ENCODE measurements at regions not wholly inside any gene's neighbourhood (a gene's known extent, or its start where the extent isn't known, plus 50 kb on each side); places are given as distances from the start of the nearest gene placed in this dataset.

DNA sequence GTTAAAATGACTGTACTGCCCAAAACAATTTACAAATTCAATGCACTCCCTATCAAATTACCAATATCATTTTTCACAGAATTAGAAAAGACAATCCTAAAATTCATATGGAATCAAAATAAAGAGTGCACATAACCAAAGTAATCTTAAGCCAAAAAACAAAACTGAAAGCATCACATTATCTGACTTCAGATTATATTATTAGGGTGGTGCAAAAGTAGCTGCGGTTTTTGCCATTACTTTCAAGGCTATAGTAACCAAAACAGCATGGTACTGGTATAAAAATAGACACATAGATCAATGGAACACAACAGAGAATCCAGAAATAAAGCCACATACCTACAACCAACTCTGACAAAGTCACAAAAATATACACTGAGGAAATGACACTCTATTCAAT lies 396.6 kb downstream of the EIPR1 start:
- Mint-ChIP-seq H3K27me3 (peaks cover 9% of the 10 kb centered on the region), H3K27ac (no peak overlapping the region), H3K4me3 (no peak overlapping the region), H3K9me3 (no peaks in the 10 kb centered on the region), H3K4me1 (no peaks in the 10 kb centered on the region), H3K36me3 (peaks cover 2% of the 10 kb centered on the region)

DNA sequence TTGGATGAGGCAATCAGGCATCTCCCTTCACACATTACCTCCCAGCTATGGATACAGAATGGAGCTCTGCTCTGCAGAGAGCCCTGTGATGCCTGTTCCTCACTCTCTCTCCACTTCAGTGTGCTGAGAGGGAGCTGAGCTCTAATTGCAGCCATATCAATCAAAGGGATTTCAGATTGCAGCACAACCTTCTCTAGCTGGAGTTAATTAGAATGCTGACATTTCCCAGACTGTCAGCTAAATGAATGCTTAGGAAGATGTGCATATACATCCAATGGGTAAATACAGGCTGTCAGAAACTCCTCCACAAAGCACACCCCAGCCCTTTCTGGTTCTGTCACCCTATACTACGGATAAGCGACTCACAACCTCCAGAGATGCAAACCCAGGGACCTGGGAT lies 402.6 kb downstream of the EIPR1 start:
- Mint-ChIP-seq H3K4me3 (no peak overlapping the region), H3K4me1 (no peaks in the 10 kb centered on the region), H3K36me3 (no peaks in the 10 kb centered on the region), H3K9me3 (no peaks in the 10 kb centered on the region), H3K27ac (no peak overlapping the region), H3K27me3 (peaks cover 18% of the 10 kb centered on the region)

GRCh38 chr2:2960441-2961133 lies 417.0 kb downstream of the EIPR1 start:
- no peaks in the 10 kb centered on the region for H3K27me3 Mint-ChIP-seq
- H3K9me3 Mint-ChIP-seq: no peaks in the 10 kb centered on the region
- no peak overlapping the region for H3K27ac Mint-ChIP-seq

DNA sequence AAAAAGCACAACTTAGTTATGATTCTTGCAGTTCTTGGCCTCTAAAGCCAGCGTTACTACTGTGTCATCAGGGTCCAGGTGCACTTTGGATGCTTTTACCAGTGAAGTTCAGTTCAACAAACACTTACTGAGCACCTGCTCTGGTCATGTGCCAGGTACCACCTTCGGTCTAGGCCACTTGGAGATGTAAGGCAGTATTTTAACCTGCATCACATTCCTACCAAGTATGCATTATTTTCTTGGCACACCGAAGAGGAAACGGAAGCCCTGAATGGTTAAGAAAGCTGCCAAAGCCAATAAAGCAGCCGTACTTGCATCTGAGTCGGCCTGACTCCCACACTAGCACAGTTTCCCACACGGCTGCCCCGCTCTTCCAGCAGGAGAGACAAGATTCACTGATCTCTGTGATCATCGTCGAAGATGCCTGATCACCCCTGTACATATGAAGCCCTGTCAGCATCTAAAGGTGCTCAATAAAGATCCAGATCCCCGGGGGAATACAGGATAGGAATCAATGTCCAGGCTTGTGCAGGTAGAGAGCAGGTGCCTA lies 427.1 kb downstream of the EIPR1 start:
- Mint-ChIP-seq H3K27ac (no peak overlapping the region), H3K36me3 (no peaks in the 10 kb centered on the region), H3K4me3 (no peak overlapping the region), H3K27me3 (no peaks in the 10 kb centered on the region), H3K4me1 (no peaks in the 10 kb centered on the region), H3K9me3 (peaks cover 2% of the 10 kb centered on the region)

More at GRCh38 chr2:2960441-2961133, 417.0 kb downstream of the EIPR1 start:
- H3K4me1 Mint-ChIP-seq: no peaks in the 10 kb centered on the region
- no peaks in the 10 kb centered on the region for H3K36me3 Mint-ChIP-seq
- H3K4me3 Mint-ChIP-seq: no peak overlapping the region

DNA sequence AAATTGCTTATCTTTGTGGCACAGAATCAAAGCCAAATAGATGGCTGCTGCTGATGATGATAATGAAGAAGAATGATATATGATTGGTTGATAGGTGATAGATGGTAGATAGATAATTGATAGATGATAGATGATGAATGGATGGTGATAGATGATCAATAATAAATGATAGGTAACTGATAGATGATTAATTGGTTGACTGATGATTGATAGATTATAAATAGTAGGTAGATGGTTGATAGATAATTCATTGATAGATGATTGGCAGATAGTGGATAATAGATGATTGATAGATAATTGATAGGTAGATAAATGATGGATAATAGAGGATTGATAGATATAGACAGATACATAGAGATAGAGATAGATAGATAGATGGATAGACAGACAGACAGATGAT lies 430.2 kb downstream of the EIPR1 start:
- Mint-ChIP-seq H3K27ac (no peak overlapping the region), H3K36me3 (peaks cover 2% of the 10 kb centered on the region), H3K27me3 (no peaks in the 10 kb centered on the region), H3K4me1 (no peaks in the 10 kb centered on the region), H3K9me3 (peaks cover 16% of the 10 kb centered on the region), H3K4me3 (no peak overlapping the region)

DNA sequence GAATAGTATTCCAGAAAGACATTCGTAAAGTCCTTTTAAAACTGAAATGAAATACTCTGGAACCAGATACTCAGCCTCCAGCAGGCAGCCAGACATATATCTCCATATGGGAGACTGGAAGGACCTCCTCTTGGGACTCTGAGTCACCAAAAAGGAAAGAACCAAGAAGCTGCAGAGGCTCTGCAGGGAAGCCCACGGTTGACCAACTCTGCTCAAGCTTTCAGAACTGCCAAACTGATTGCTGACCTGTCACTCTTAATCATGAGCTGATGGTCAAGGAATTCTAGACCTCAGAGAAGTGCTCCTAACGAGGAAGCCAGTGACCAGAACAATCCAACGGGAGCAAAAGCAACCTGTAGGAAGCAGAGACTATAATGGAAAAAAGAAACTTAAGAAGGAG lies 434.7 kb downstream of the EIPR1 start:
- peaks cover 2% of the 10 kb centered on the region for H3K36me3 Mint-ChIP-seq
- no peak overlapping the region for H3K4me3 Mint-ChIP-seq
- peaks cover 16% of the 10 kb centered on the region for H3K9me3 Mint-ChIP-seq
- no peaks in the 10 kb centered on the region for H3K4me1 Mint-ChIP-seq
- H3K27me3 Mint-ChIP-seq: peaks cover 6% of the 10 kb centered on the region
- no peak overlapping the region for H3K27ac Mint-ChIP-seq

GRCh38 chr2:2942225-2942624 lies 435.4 kb downstream of the EIPR1 start:
- Mint-ChIP-seq H3K27me3 (peaks cover 6% of the 10 kb centered on the region), H3K9me3 (peaks cover 16% of the 10 kb centered on the region), H3K4me3 (no peak overlapping the region)

DNA sequence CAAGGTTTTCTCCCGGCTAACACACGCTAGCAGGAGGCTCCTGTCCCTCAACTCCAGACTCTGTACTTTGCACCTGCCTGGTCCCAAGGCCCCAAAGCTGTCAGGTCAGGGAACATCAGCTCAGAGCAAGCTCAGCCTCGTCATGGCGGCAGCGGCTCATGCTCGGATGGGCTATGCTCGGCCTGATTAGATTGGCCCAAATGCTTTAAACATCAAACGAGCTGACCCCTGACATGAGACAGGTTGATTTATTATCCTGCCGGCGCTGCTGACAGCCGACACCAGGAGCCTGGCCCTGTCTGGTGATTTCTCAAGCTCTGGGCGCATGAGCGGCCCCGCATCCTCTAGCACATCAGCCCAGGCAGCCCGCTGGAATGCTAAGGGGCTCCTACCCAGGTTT lies 436.4 kb downstream of the EIPR1 start:
- Mint-ChIP-seq H3K27me3 (peaks cover 6% of the 10 kb centered on the region), H3K9me3 (peaks cover 16% of the 10 kb centered on the region), H3K4me3 (no peak overlapping the region), H3K27ac (no peak overlapping the region), H3K4me1 (no peaks in the 10 kb centered on the region), H3K36me3 (peaks cover 2% of the 10 kb centered on the region)

More at GRCh38 chr2:2942225-2942624, 435.4 kb downstream of the EIPR1 start:
- peaks cover 2% of the 10 kb centered on the region for H3K36me3 Mint-ChIP-seq
- no peaks in the 10 kb centered on the region for H3K4me1 Mint-ChIP-seq
- no peak overlapping the region for H3K27ac Mint-ChIP-seq

DNA sequence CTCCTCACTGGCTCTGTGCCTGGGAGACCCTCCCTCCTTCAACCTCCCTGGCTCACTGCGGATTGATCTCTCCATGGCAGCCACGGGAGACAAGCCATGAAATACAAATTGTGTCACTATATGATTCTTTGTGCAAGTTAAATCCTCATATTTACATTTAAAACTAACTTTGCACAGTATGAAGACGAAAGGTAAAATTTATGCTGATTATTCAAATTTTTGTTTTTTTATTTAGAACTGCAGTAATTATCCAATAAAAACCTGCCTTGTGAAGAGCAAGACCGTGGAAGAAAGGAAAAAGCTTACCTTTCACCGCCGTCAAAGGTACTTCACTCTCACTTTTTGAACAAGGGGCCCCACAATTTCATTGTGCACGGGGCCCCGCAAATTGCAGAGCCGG lies 436.9 kb downstream of the EIPR1 start:
- H3K4me1 Mint-ChIP-seq: no peaks in the 10 kb centered on the region
- H3K27ac Mint-ChIP-seq: no peak overlapping the region
- H3K36me3 Mint-ChIP-seq: peaks cover 2% of the 10 kb centered on the region
- peaks cover 16% of the 10 kb centered on the region for H3K9me3 Mint-ChIP-seq
- H3K4me3 Mint-ChIP-seq: no peak overlapping the region
- H3K27me3 Mint-ChIP-seq: peaks cover 6% of the 10 kb centered on the region

GRCh38 chr2:2940061-2940460 lies 437.6 kb downstream of the EIPR1 start:
- no peak overlapping the region for H3K4me3 Mint-ChIP-seq
- peaks cover 10% of the 10 kb centered on the region for H3K9me3 Mint-ChIP-seq
- peaks cover 6% of the 10 kb centered on the region for H3K27me3 Mint-ChIP-seq
- no peaks in the 10 kb centered on the region for H3K4me1 Mint-ChIP-seq
- H3K27ac Mint-ChIP-seq: no peak overlapping the region
- H3K36me3 Mint-ChIP-seq: peaks cover under 1% of the 10 kb centered on the region

DNA sequence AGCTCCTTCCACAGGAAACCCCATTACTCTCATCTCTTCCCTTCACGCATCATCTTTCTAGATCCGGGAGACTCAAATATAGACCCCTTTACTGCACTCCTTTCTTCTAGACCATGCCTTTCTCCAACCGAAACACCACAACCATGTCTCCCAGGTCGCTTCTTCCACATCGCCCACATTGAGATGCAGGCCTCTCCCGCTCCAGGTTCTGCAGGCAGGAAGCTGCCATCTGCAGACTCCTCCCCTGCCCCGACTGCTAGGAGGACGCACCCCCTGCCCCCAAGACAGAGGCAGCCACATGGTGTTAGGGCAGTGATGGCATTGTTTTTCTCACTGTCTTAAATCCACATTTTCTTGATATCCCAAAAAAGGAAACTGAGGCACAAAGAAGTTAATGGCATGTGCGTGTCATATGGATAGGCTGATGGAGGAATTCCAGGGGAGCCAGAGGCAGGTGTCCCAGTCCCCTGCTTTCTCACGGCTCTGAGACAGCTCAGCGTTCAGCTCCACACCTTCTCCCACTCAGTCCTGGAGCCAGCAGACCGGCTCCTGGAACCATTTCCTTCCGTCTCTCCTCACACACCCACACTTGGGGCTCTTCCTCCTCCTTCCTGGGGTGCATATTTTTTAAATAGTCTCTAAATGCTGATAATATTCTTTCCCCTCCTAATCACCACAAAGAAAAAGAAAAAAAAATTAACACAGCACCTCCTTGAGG lies 438.4 kb downstream of the EIPR1 start:
- Mint-ChIP-seq H3K9me3 (peaks cover 6% of the 10 kb centered on the region), H3K4me1 (no peaks in the 10 kb centered on the region), H3K27ac (no peak overlapping the region), H3K27me3 (peaks cover 6% of the 10 kb centered on the region), H3K36me3 (no peaks in the 10 kb centered on the region), H3K4me3 (no peak overlapping the region)

DNA sequence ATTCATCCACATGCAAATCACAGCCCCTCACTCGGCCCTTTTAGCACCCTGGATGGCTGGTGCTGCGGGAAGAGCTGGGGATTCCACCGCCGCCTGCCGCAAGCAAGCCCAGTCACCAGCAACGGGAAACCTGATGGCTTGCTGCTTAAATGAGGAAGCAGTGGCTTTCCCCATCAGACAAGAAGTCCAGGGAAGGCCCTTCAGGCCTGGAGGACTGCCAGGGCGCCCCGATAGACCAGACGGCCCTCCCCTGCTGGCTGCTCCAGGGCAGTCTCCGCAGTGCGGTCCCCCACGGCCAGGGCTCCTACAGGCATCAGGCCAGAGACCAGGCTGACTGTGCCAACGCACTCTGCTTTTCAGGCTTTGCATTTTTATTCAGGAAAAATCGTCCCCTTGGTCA lies 439.1 kb downstream of the EIPR1 start:
- no peaks in the 10 kb centered on the region for H3K36me3 Mint-ChIP-seq
- H3K27ac Mint-ChIP-seq: no peak overlapping the region
- no peaks in the 10 kb centered on the region for H3K4me1 Mint-ChIP-seq
- no peak overlapping the region for H3K4me3 Mint-ChIP-seq
- no peaks in the 10 kb centered on the region for H3K9me3 Mint-ChIP-seq
- H3K27me3 Mint-ChIP-seq: peaks cover 6% of the 10 kb centered on the region

DNA sequence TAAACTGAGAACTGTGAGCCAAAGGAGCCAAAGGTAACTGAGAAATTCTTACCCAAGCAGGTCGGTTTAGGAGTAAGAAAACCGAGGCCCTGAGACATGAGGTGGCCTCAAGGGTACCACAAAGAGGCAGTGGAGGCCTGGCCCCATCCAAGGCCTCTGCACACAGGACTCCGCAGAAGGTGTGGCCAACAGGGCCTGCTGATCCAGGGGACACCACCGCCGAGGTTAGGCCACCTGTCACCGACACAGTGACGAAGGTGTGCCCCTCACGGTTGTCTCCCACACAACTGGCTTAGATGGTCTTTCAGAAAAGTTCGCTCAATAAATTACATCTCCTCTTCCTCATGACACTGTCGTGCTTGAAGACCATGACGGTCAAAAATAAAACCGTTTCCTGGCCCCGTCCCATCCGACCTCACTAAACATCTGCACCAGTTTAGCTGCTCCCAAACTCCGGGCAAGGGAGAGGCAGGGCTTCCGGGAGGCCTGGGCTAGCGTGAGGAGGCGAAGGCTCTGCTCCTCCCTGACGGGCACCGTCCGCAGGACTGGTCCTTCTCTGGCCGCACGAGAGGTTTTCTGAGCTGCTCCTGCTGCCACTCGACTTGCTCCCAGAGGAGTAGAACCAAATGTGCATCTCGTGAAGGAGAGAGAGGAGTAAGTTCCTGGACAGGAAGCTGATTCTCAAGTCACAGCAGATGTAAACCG lies 442.0 kb downstream of the EIPR1 start:
- Mint-ChIP-seq H3K36me3 (no peaks in the 10 kb centered on the region), H3K4me1 (no peaks in the 10 kb centered on the region), H3K9me3 (no peaks in the 10 kb centered on the region), H3K27me3 (peaks cover 4% of the 10 kb centered on the region), H3K27ac (no peak overlapping the region), H3K4me3 (no peak overlapping the region)

DNA sequence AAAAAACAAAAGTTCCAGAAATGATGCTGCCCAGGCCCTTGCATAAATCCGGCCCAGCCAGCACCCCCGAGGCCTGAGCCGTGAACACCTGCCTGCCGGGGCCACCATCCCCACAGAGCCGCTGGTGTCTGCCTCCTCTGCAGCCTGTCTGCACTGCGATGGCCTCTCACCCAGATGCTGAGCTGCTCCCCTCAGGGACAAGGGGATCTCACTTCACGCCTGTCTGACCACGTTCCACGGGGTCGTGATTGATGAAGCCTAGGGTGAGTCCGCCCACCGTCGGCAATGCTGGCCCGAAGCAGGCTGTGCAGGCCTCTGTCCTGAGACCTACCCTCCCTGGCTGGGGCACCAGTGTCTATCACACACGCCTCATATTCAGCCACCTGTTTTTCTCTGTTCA lies 444.2 kb downstream of the EIPR1 start:
- Mint-ChIP-seq H3K9me3 (peaks cover 5% of the 10 kb centered on the region), H3K4me3 (no peak overlapping the region), H3K36me3 (peaks cover 3% of the 10 kb centered on the region), H3K27me3 (peaks cover 7% of the 10 kb centered on the region), H3K4me1 (no peaks in the 10 kb centered on the region), H3K27ac (no peak overlapping the region)

- no peaks in the 10 kb centered on the region for H3K4me1 Mint-ChIP-seq
- no peak overlapping the region for H3K27ac Mint-ChIP-seq
- H3K4me3 Mint-ChIP-seq: no peak overlapping the region
- peaks cover 3% of the 10 kb centered on the region for H3K36me3 Mint-ChIP-seq
- H3K9me3 Mint-ChIP-seq: peaks cover 5% of the 10 kb centered on the region
- H3K27me3 Mint-ChIP-seq: peaks cover 6% of the 10 kb centered on the region
Observed at GRCh38 chr2:2932692-2933305, 444.8 kb downstream of the EIPR1 start.
